ENCODE measurements at regions not wholly inside any gene's neighbourhood (a gene's known extent, or its start where the extent isn't known, plus 50 kb on each side); places are given as distances from the start of the nearest gene placed in this dataset.

- intact Hi-C loops (cut with DNase I), result no loop called here
- TF ChIP-seq, protein P1, sequence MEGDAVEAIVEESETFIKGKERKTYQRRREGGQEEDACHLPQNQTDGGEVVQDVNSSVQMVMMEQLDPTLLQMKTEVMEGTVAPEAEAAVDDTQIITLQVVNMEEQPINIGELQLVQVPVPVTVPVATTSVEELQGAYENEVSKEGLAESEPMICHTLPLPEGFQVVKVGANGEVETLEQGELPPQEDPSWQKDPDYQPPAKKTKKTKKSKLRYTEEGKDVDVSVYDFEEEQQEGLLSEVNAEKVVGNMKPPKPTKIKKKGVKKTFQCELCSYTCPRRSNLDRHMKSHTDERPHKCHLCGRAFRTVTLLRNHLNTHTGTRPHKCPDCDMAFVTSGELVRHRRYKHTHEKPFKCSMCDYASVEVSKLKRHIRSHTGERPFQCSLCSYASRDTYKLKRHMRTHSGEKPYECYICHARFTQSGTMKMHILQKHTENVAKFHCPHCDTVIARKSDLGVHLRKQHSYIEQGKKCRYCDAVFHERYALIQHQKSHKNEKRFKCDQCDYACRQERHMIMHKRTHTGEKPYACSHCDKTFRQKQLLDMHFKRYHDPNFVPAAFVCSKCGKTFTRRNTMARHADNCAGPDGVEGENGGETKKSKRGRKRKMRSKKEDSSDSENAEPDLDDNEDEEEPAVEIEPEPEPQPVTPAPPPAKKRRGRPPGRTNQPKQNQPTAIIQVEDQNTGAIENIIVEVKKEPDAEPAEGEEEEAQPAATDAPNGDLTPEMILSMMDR (IDR thresholded peaks at IDR 0.05), result no peak
- H3K36me3 ChIP-seq, result no peaks in the 10 kb centered on the region
- no peaks in the 10 kb centered on the region for H3K27me3 ChIP-seq
- H3K27ac ChIP-seq, result no peak overlapping the region
- no peak overlapping the region for H3K4me3 ChIP-seq
- DNase-seq, result no peak
- H3K9me3 ChIP-seq, result no peaks in the 10 kb centered on the region
- H3K9ac ChIP-seq (ENCODE audit: low read depth in 2 of 2, low read length in 2 of 2), result no peak overlapping the region
- H3K4me1 ChIP-seq, result no peaks in the 10 kb centered on the region
Observed at GRCh38 chr3:139839014-139839413, 96.0 kb upstream of the CLSTN2 start.

DNA sequence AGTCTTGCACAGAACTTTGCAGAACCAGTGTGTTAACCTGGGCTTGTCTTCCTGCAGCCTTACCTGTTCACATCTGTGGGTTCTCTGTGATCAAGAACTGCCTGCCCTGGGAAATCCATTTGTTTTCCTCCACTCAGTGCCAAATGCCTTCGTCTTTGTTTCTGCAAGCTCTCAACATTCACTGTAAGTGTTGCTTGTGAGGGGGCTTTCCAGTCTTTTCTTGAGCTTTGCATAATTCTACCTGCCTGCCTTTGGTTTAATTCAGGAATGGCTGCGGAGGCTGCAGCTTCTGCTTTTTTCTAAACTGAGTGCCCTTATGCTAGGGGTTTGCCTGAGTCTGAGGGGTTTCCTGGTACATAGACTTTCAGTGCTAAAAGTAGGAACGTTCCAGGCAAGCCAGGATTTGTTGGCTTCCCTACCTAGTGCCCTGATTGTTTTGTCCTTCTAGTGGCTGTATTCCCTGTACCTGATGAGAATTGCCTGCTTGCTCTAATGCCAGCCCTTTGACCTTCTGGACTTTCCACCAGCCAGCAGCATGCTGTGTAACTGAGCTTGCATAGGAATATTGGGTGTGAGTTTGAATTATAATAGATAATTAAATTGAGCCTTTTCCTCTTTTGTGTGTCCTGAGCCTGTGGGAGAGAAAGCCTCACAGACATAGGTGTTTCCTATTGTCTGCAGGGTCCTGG lies 96.6 kb upstream of the CLSTN2 start:
- Histone ChIP-seq H3K9me3 (no peaks in the 10 kb centered on the region), H3K36me3 (no peaks in the 10 kb centered on the region), H3K27ac (no peak overlapping the region), H3K4me1 (no peaks in the 10 kb centered on the region), H3K4me3 (no peak overlapping the region), H3K9ac (ENCODE audit: low read depth in 2 of 2, low read length in 2 of 2) (no peak overlapping the region), H3K27me3 (no peaks in the 10 kb centered on the region)
- TF ChIP-seq, protein P1 (IDR thresholded peaks at IDR 0.05), result no peak
- DNase-seq, result no peak
- intact Hi-C loops (cut with DNase I), result no loop called here

- intact Hi-C loops (cut with DNase I), result no loop called here
- no peak overlapping the region for H3K9ac ChIP-seq (ENCODE audit: low read depth in 2 of 2, low read length in 2 of 2)
- no peaks in the 10 kb centered on the region for H3K36me3 ChIP-seq
- H3K4me3 ChIP-seq, result no peak overlapping the region
- no peaks in the 10 kb centered on the region for H3K9me3 ChIP-seq
- no peak for DNase-seq
- TF ChIP-seq, protein P1 (IDR thresholded peaks at IDR 0.05), result no peak
- H3K4me1 ChIP-seq, result no peaks in the 10 kb centered on the region
- H3K27ac ChIP-seq, result no peak overlapping the region
- no peaks in the 10 kb centered on the region for H3K27me3 ChIP-seq
Observed at GRCh38 chr3:139836698-139837464, 98.1 kb upstream of the CLSTN2 start.

DNA sequence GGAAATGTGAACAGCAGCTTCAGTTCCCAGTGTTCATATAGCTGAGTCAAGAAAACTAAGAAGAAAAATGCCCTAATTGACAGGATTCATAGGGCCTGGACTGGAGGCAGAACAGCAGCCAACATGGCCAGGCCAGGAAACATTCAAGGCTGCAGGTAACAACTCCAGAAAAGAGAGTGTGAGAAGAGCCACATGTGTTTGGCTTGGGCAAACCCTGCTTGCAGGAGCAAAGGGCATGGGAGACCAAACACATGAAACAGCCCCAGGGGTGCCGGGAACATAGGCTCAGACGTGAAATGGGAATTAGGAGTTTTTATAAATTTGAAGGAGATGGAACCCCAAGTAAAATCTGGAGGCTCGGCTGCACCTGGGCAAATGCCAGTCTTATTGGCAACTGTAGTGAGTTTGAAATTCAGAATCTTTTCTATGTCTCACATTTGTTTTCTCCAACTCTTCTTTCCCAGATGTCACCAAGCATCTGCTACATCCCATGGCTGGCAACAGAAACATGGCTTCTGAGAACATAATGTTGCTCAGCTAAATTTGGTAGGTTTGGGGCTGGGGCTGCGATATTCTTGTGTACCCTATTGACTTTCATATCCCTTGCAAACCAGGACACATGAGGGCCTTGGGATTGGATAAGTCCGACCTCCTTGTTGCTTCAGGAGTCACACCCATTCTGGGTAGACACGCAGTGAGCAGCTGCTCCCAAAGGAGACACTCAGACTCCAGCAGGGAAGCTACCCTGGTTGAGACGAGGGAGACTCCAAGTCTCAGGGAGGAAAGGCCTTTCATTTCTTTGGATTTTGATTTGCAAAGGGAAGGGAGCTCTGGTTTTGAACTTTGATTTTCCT lies 98.9 kb upstream of the CLSTN2 start:
- intact Hi-C loops (cut with DNase I), result no loop called here

GRCh38 chr3:139832998-139833397 lies 102.0 kb upstream of the CLSTN2 start:
- H3K27ac ChIP-seq, result no peak overlapping the region
- intact Hi-C loops (cut with DNase I), result no loop called here
- DNase-seq, result no peak
- TF ChIP-seq, protein P1 (IDR thresholded peaks at IDR 0.05), result no peak
- H3K4me1 ChIP-seq, result no peaks in the 10 kb centered on the region
- no peaks in the 10 kb centered on the region for H3K36me3 ChIP-seq
- no peaks in the 10 kb centered on the region for H3K9me3 ChIP-seq
- H3K9ac ChIP-seq (ENCODE audit: low read depth in 2 of 2, low read length in 2 of 2), result no peak overlapping the region
- no peaks in the 10 kb centered on the region for H3K27me3 ChIP-seq
- H3K4me3 ChIP-seq, result no peak overlapping the region

More for the DNA sequence above, 98.9 kb upstream of the CLSTN2 start:
- H3K27ac ChIP-seq, result no peak overlapping the region
- no peak overlapping the region for H3K9ac ChIP-seq (ENCODE audit: low read depth in 2 of 2, low read length in 2 of 2)
- H3K36me3 ChIP-seq, result no peaks in the 10 kb centered on the region
- TF ChIP-seq, protein P1 (IDR thresholded peaks at IDR 0.05), result no peak
- no peak overlapping the region for H3K4me3 ChIP-seq
- H3K4me1 ChIP-seq, result no peaks in the 10 kb centered on the region
- DNase-seq, result no peak
- H3K27me3 ChIP-seq, result no peaks in the 10 kb centered on the region
- no peaks in the 10 kb centered on the region for H3K9me3 ChIP-seq

All from colonic mucosa (tissue), 4 donors.